ENCODE measurements at regions not wholly inside any gene's neighbourhood (a gene's known extent, or its start where the extent isn't known, plus 50 kb on each side); places are given as distances from the start of the nearest gene placed in this dataset.
A peak's percentile ranks its signal among the peaks of the same experiment; 100 is the strongest.
"Not testable (repeated sequence)": the region's sequence is repeated elsewhere in the genome, so short reads cannot be mapped to it uniquely, and the experiment has no call there.

DNA sequence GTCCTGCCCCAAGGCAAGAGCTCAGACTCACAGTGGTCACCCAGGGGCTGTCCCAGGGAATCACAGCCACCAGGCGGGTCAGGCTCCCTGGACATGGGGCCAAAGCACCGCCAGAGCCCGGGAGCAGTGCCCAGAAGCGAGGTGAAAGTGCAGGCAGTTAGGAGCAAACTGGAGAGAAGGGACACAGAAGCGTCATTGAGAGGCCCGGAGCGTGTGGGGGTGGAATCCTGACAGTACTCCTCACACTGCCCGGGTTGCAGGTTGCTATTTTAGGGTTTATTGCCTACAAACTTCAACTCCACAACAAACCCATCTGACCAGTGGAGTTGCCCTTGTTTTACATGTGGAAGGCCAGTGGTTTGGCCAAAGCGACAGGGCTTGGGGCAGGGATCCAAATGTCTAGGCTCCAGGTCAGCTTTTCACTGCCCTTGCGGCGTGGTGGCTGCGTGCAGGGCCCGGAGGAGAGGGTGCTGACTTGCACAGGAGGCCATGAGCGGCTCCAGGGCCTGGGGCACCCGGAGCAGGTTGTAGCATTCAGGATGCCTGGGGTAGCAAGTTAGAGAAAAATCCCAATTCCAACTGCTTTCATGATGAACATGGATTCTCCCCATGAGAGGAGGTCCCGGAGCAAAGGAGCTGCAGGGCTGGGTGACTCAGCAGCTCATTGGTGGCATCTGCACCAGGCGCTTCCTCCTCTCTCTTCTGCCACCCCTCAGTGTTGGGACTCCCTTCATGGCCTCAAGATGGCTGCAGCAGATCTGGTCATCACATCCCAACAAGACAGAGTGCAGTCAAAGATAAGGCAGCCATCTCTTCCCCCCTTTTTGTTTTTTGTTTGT, 112.3 kb upstream of the NCOR2 start:
- DNase-seq = peak; percentile 83
- peak; percentile 61 for ATAC-seq (ENCODE audit: poor library complexity)
- intact Hi-C loops (cut with DNase I) = loop anchor here (10.0 kb wide), 1 partner anchor 105 kb away; no protein-coding TSS in a partner anchor

DNA sequence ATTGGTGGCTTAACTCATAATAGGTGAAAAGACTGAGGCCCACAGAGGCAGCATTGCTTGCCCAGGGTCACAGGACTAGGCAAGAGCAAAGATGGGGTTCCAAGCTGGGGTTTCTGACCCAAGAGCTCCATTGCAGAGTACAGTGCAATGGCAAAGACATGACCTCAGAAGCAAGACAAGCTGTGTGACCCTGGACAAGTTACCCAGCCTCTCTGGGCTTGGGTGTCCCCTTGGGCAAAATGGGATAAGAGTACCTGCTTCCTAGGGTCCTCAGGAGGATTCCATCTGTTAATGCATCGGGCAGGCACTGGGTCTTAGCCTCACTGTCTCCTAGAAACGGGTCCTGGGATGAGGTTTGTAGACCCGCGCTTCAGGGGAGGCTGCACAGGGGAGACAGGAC, 111.6 kb upstream of the NCOR2 start:
- ATAC-seq (ENCODE audit: poor library complexity) (no peak), DNase-seq (no peak)
- intact Hi-C loops (cut with DNase I) = loop anchor here (10.0 kb wide), 1 partner anchor 104 kb away; no protein-coding TSS in a partner anchor

DNA sequence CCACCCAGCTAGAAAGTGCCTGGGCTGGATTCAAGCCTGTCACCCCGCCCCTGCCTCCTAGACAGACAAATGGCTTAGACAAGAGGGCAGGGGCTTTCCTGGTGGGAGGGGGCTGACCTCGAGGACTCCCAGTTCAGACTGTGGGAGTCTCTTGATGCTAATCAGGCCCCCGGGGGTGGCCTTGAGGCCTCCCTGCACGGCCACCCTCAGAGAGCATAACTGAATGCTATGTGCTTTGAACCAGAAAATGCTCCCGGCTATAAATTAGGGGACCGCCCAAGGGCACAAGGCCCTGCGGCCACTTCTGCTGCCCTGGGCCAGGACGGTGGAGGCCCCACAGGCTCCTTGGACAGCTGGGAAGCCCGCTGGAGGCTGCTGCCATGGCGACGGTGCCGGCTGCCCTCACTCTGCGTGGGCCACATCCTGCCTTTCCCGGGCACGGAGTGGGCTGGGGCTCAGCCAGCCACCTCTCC, 111.0 kb upstream of the NCOR2 start:
- ATAC-seq (ENCODE audit: poor library complexity) = no peak
- DNase-seq = no peak
- intact Hi-C loops (cut with DNase I) = loop anchor here (10.0 kb wide), 1 partner anchor 104 kb away; no protein-coding TSS in a partner anchor

DNA sequence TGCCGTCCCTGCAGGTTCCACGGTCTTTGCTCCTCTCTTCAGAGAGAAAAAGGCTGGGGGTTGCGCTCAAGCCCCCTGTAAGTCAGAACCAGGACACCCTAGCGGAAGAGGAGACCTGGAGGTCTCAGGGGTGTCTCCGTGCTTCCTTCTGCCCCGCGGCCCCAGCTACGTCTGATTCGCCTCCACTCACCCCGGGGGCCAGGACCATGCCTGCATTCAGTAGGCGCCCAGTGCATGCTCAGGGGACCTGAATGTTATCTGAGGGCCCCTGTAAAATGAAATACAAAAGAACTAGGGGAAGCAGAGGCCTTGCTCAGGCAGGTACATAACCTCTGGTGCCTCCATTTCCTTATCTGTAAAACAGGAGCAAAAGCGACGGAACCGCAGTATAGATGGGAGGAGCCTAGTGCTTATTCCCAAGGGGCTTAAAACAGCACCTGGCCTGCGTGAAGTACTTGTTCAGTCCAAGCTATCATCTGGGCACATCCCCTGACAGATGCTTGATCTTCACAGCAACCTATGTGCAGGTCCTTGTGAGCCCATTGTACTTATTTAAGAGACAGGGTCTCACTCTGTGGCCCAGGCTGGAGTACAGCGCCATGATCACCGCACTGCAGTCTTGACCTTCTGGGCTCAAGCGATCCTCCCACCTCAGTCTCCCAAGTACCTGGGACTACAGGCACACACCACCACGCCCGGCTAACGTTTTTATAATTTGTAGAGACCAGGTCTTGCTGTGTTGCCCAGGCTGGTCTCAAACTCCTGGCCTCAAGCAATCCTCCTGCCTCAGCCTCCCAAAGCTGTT, 110.3 kb upstream of the NCOR2 start:
- no peak for DNase-seq
- intact Hi-C loops (cut with DNase I) = loop anchor here (10.0 kb wide), 1 partner anchor 103 kb away; no protein-coding TSS in a partner anchor
- no peak for ATAC-seq (ENCODE audit: poor library complexity)

DNA sequence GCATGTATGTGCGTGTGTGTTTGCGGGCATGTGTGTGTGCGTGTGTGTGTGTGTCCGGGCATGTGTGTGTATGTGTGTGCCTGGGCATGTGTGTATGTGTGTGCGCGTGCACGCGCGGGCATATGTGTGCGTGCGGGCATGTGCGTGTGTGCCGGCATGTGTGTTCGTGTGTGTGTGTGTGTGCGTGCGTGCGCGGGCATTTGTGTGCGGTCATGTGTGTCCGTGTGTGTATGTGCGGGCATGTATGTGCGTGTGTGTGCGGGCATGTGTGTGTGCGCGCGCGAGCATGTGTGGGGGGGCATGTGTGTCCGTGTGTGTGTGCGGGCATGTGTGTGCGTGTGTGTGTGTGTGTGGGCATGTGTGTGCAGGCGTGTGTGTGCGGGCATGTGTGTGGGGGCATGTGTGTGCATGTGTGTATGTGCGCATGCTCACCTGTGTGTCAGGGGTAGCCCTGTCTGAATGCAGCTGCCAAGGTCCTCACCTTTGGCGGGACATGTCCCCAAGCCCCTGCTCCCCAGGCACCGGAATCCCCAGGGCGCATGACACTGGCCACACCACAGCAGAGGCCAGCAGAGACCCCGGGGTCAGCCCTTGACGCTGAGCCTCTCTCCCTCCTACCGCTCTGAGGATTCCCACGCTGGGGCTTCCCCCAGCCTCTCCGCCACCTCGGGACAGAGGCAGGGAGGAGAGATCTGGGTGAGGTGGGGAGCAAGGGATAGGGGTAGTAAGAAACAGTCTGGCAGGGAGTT, 109.5 kb upstream of the NCOR2 start:
- intact Hi-C loops (cut with DNase I) = loop anchor here (10.0 kb wide), 1 partner anchor 102 kb away; no protein-coding TSS in a partner anchor
- ATAC-seq (ENCODE audit: poor library complexity) = no peak
- DNase-seq = no peak

DNA sequence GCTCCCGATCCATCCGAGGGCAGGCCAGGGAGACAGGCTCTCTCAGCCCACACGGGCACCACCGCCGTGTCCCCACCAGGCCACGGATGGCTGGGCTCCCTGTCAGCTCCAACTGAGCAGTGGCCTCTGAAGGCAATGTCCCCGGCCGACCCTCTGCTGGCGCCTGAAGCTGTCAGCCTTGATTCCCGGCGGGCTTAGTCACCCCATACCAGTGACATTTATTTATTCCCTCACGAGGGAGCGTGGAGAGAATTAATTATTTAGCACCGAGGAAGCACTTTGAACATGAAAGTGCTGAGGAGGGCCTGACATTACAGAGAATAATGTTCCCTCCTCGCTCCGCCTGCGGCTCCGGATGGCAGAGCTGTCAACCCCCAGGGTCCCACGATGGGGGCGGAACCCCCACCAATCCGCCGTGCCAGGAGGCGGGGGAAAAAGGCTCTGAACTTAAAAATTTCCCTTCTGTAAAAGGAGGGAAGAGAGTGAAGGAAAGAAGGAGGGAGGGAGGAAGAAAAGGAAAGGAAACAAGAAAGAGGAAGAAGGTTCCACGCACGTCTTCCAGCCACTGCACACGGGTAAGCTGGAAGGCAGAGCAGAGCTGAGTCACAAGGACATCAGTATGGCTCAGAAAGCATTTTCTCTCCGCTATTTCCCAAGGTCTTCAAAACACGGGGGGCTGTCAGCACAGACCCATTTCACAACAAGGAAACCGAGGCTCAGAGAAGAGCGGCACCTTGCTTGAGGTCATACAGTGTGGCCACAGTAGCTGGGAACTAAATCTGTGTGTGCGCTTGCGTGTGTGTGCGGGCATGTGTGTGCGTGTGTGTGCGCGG, 108.7 kb upstream of the NCOR2 start:
- intact Hi-C loops (cut with DNase I) = loop anchor here (10.0 kb wide), 1 partner anchor 101 kb away; no protein-coding TSS in a partner anchor
- DNase-seq = no peak
- peak; percentile 58 for ATAC-seq (ENCODE audit: poor library complexity)

DNA sequence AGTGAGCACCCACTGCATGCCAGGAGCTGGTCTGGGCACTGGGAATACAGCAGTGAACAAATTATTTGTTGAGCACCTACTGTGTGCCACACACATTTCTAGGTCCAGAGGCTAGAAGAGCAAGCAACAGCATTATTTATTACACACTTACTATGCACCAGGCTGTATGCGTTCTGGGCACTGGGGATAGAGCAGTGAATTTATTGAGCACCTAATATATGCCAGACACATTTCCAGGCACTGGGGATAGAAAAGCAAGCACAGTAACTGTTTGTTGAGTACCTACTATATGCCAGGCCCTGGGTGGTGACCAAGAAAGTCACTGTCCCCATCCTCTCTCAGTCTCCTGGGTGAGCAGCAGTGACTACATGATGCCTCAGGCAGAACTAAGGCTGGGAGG, 107.5 kb upstream of the NCOR2 start:
- intact Hi-C loops (cut with DNase I) = loop anchor here (10.0 kb wide), 1 partner anchor 100 kb away; no protein-coding TSS in a partner anchor
- ATAC-seq (ENCODE audit: poor library complexity) = no peak
- no peak for DNase-seq

DNA sequence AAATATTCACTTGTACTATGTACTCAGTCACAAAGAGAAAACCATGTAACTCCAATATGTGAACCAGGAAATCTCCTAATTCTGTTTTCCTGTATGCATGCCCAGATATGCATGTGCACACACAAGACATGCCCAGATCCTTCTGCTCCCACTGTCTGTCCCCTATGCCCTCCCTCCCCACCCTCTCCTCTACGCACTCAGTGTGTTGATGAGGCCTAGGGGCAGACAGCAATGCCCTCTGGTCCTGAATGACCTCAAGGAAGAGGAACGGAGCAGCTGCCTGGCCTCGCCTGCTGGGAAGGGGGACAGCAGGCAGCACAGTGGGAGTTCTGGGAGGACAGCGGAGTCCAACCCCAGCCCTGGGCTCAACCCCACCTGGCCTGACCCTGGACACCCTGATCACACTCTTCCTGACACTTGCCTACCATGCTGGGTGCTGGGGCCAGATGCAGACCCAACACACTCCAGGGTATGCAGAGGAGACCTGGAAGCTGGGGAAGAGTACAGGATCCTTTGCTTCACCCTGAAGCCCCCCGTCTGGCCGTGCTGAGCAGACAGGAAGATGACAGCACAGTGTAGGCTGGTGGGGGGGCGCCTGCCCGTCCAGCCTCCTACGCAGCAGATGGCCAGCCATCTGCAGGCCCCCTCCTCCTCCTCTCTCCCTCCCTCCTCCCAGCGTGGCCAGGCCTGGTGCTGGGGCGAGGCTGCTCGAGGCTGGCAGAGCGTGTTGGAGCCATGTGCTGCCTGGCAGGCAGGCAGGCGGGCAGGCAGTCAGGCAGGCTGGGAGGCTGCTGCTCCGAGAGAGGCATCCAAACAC, 106.6 kb upstream of the NCOR2 start:
- no peak for DNase-seq
- ATAC-seq (ENCODE audit: poor library complexity) = no peak
- intact Hi-C loops (cut with DNase I) = loop anchor here (10.0 kb wide), 1 partner anchor 99 kb away; no protein-coding TSS in a partner anchor

DNA sequence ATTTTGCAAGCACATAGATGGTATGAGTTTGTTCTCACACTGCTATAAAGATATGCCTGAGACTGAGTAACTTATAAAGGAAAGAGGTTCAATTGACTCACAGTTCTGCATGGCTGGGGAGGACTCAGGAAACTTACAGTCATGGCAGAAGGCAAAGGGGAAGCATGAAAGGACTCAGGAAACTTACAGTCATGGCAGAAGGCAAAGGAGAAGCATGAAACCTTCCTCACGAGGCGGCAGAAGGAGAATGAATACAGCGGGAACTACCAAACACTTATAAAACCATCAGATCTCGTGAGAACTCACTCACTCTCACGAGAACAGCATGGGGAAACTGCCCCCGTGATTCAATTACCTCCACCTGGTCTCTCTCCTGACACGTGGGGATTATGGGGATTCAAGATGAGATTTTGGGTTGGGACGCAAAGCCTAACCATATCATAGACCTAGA, 101.9 kb upstream of the NCOR2 start:
- intact Hi-C loops (cut with DNase I); DNase-seq; ATAC-seq (ENCODE audit: poor library complexity): not testable (repeated sequence)

DNA sequence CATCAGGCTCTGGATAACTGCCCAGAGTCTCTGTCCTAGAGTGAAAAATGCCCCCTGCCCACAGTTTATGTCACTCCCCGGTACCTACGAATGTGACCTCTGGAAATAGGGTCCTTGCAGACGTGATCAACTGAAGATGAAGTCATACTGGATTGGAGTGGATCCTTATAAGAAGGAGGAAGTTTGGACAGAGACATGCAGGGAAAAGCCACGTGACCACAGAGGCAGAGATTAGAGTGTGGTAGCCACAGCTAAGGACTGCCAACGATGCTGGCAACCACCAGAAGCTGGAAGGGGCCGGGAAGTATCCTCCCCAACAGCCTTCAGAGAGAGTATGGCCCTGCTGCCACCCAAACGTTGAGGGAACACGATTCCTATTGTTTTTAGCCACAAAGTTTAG, 101.2 kb upstream of the NCOR2 start:
- DNase-seq (no peak), ATAC-seq (ENCODE audit: poor library complexity) (peak; percentile 43)
- intact Hi-C loops (cut with DNase I) = no loop called here

DNA sequence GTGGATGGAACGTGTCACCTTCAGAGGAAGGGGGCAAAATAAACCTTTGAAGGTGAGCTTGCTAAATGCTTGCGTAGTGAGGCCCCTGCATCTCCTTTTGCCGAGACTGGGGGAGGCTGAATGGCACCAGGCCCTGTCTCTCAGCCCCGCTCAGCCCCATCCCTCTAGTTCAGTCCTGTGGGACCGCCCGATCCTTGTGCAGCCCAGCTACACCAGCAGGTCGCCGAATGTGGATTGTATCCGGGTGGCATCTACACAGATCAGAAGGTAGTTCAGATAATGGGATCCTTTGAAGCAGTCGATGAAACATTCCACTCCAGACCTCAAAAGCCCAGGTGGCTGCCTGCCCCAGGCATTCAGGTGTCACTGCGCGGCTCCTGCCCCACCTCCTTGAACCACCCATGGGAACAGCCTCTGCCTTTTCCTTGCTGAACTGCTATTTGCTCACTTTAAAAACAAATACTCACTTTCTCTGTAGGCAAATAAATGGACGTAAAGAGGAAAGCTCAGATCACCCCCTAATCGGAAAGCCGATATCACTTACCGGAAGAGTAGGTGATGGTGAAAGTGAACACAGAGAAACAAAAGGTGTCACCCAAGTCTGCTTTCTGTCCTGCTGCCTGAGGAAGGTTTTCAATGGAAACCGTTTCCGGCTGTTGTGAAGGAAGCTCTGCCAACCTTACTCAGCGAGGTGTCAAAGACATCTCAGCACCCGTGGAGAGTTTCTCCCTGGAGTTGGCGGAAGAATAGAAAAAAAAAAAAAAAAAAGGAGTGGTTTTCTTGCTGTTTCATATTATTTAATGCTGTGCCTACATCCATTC, 100.3 kb upstream of the NCOR2 start:
- DNase-seq (no peak), ATAC-seq (ENCODE audit: poor library complexity) (peak; percentile 67)
- intact Hi-C loops (cut with DNase I) = no loop called here

DNA sequence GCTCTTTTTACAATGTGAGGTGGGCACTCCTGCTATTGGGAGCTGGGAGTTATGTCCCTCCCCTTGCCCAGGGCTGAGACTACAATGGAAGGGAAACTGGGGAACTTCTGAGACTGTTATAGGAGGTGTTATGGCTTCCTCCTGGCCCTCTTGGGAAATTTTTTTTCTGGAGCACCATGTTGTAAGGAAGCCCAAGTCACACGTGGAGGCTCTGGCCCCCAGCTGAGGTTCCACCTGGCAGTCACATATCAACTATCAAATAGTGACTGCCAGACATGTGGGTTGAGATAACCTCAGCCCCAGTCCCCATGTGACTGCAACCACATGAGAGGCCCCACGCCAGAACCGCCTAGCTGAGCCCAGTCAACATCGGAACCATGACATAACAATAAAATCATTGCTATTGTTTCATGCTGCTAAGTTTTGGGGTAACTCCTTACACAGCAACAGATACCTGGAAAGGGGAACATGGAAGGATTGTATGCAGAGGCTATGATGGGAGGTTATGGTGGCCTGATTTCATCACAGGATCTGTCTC, 99.4 kb upstream of the NCOR2 start:
- intact Hi-C loops (cut with DNase I) = no loop called here
- ATAC-seq (ENCODE audit: poor library complexity) = no peak
- no peak for DNase-seq

DNA sequence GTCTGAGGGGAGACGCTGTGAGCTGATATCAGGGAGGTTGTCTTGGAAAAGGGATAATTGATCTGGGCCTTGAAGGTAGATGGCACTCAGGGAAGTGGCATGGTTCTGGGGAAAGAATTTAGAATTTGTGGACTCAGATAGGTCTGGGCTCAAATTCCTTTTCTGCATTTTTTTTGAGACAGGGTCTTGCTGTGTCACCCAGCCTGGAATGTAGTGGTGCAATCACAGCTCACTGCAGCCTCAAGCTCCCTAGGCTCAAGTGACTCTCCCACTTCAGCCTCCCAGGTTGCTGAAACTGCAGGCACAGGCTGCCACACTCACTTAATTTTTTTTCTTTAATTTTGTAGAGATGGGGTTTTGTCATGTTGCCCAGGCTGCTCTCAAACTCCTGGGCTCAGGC, 98.1 kb upstream of the NCOR2 start:
- intact Hi-C loops (cut with DNase I) = no loop called here
- no peak for ATAC-seq (ENCODE audit: poor library complexity)
- DNase-seq = no peak

DNA sequence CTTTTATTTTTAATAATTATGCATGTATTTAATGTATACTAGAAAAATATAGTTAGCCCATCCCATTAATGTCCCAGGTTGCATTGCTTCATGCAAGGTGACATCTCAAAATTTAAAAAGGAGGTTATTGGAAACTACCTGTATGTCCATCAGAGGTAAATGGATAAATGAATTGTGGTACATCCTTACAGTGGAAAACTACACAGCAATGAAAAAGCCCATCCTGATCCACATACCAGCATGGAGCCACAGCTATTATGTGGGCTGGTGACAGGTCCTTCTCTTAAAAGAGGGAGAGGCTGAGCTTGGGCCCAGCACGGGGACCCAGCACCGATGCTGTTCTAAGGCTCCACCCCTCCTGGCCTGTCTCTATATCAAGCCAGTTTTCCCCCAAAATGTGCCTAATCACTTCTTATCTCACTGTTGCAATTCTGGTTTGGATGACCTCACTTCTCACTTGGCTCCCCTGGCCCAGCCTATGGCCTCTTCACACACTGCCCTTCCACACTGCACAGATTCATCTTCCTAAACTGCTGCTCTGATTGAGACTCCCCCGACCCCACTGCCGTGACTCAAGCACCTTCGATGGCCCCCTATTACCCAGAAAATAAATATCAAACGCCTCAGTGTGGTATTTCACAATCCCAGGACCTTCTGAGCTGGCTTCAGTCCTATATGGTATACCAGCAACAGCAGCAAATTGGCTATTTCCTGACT, 97.1 kb upstream of the NCOR2 start:
- no peak for ATAC-seq (ENCODE audit: poor library complexity)
- intact Hi-C loops (cut with DNase I) = no loop called here
- DNase-seq = no peak

DNA sequence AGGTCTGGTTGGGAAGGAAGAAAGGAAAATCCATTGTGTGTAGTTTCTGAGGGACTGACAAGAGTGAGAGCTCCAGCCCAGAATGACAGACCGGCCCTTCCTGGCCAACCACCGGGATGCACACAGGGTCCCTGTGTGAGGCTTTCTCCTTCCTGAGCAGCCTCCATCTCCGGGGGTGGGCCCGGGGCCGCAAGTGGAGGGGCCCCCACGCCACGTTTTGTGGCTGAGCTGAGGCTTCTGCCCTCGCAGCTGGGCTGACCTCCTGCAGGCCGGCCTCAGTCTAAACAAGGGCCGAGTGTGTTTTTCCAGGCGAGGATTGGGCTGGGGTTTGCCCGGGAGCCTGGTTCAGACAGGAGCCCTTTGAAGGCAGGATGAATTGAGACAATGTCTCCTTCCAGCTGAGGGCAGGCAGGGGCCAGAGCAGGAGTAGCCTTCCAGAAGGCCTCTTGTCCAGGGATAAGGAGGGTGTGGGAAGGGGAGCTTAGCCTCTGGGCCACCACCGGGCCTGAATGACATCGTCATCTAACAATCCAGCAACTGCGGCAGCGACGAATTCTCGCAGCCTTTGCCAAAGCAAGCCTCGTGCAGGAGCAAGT, 96.5 kb upstream of the NCOR2 start:
- no peak for DNase-seq
- ATAC-seq (ENCODE audit: poor library complexity) = no peak
- intact Hi-C loops (cut with DNase I) = no loop called here
